Sigmoid colon (tissue), 6 donors: ENCODE measurements at regions not wholly inside any gene's neighbourhood (a gene's known extent, or its start where the extent isn't known, plus 50 kb on each side); places are given as distances from the start of the nearest gene placed in this dataset.

ENCODE experiments used
- DNase-seq: peaks from one replicate; pipeline ENCODE4 v3.0.0-alpha.2; 2019
- H3K27ac ChIP-seq, 4 donors: fragments of 200-600 bp; sonication (generic); one replicate each; pipeline ENCODE4 v1.5.1; 2016 to 2019; ENCODE audit warnings: mild to moderate bottlenecking in 1 of 4
- H3K27me3 ChIP-seq, 3 donors: fragments of 200-600 bp; sonication (generic); one replicate each; pipeline ENCODE4 v1.5.1; 2019; ENCODE audit warnings: mild to moderate bottlenecking in 1 of 3
- H3K36me3 ChIP-seq, 4 donors: fragments of 200-600 bp; sonication (generic); one replicate each; pipeline ENCODE4 v1.5.1; 2016 to 2019
- H3K4me1 ChIP-seq, 4 donors: fragments of 200-600 bp; sonication (generic); one replicate each; pipeline ENCODE4 v1.5.1; 2017 to 2019
- H3K4me3 ChIP-seq, 4 donors: fragments of 200-600 bp; sonication (generic); one replicate each; pipeline ENCODE4 v1.5.1; 2017 to 2019; ENCODE audit warnings: mild to moderate bottlenecking in 2 of 4, moderate library complexity in 1 of 4
- H3K9me3 ChIP-seq, 4 donors: fragments of 200-600 bp in 3 of 4; sonication (generic) in 3 of 4; one replicate each; pipeline versions ENCODE4 v1.5.1 to v1.6.1; 2013 to 2019
- EP300 ChIP-seq, 4 donors: sonication (generic); formaldehyde crosslinking; IDR thresholded peaks; one replicate each; pipeline ENCODE4 v1.6.1; 2017; ENCODE audit warnings: antibody characterized with exemption in 4 of 4
- POLR2A ChIP-seq, 2 donors: fragments of 450-650 bp; IDR thresholded peaks; one replicate each; pipeline ENCODE4 v1.6.1; 2016; ENCODE audit warnings: antibody characterized with exemption in 2 of 2, mild to moderate bottlenecking in 2 of 2, moderate library complexity in 2 of 2
- POLR2AphosphoS5 ChIP-seq, 4 donors: sonication (generic); formaldehyde crosslinking; IDR thresholded peaks; one replicate each; pipeline ENCODE4 v1.6.1; 2017; ENCODE audit warnings: antibody characterized with exemption in 4 of 4
- WGBS, 2 donors: extraction: QIAGEN DNeasy Blood & Tissue Kit; methylation state at CpG; one replicate each; pipeline ENCODE4 v1.1.7; 2013; 5-methylcytosine and 5-hydroxymethylcytosine counted together
- intact Hi-C: fragments of 100-400 bp; cut with DNase I; formaldehyde crosslinking; loops from one replicate; pipeline ENCODE4 v1.15.1; 2023
- TF ChIP-seq, protein P1 (sequence below), 4 experiments: fragments of 450-650 bp in 3 of 4; fragments of 200-600 bp in 1 of 4; IDR thresholded peaks; one replicate each; pipeline ENCODE4 v1.5.1; 2016 to 2019; ENCODE audit warnings: antibody characterized with exemption in 4 of 4, mild to moderate bottlenecking in 3 of 4, moderate library complexity in 2 of 4
- donor health status: healthy with polysubstance abuse.
- donor health status: healthy.

DNA sequence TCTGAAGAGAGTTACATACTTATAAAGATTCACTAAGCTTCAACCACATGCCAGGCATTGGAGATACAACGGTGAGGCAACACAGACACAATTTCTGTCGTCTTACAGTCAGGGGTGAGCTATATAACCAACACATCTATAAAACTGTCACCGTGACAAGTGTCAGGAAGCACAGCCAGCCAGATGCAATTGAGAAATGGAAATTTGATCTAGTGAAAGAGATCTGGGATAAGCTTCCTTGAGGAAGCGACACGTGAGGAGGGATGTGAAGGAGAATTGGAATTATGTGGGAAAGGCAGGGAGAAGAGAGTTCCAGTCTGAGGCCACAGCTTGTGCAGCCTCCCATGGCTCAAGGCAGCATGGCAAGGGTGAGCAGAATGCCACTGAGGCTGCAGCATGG, 50.9 kb upstream of the ZNF354B start:
- 32 to 48% methylated on average over 5 of the region's 5 CpGs for WGBS, 2 donors

DNA sequence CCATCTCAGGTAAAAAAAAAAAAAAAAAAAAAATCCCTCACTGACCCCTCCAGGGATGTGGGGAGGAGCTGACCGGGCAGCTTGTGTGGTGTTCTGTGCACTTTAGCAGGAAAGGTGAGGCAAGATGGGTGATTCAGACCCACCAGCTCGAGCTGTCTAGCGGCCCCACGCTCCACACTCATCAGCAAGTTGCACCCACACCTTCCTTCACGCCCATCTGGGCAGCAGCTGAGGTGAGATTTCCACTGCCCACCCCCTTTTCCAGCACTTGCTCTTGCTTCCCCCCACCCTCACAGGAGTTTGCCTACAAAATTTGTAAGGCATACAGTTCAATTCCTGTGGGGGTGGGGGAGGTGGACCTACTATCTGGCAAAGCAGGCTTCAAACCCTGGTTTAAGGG, 58.7 kb upstream of the ZNF354B start:
- WGBS, 2 donors: 69 to 77% methylated on average over 5 of the region's 5 CpGs
- Histone ChIP-seq H3K27ac (no peak overlapping the region), H3K36me3 (no peaks in the 10 kb centered on the region), H3K9me3 (no peaks in the 10 kb centered on the region), H3K27me3 (no peaks in the 10 kb centered on the region), H3K4me1 (no peaks in the 10 kb centered on the region), H3K4me3 (no peak overlapping the region)
- TF ChIP-seq POLR2A (IDR thresholded peaks at IDR 0.05) (no peak), EP300 (IDR thresholded peaks at IDR 0.05) (no peak), POLR2AphosphoS5 (IDR thresholded peaks at IDR 0.05) (no peak)
- TF ChIP-seq, protein P1, sequence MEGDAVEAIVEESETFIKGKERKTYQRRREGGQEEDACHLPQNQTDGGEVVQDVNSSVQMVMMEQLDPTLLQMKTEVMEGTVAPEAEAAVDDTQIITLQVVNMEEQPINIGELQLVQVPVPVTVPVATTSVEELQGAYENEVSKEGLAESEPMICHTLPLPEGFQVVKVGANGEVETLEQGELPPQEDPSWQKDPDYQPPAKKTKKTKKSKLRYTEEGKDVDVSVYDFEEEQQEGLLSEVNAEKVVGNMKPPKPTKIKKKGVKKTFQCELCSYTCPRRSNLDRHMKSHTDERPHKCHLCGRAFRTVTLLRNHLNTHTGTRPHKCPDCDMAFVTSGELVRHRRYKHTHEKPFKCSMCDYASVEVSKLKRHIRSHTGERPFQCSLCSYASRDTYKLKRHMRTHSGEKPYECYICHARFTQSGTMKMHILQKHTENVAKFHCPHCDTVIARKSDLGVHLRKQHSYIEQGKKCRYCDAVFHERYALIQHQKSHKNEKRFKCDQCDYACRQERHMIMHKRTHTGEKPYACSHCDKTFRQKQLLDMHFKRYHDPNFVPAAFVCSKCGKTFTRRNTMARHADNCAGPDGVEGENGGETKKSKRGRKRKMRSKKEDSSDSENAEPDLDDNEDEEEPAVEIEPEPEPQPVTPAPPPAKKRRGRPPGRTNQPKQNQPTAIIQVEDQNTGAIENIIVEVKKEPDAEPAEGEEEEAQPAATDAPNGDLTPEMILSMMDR (IDR thresholded peaks at IDR 0.05): no peak
- no peak for DNase-seq
- intact Hi-C loops: no loop called here

More for the DNA sequence above, 50.9 kb upstream of the ZNF354B start:
- Histone ChIP-seq H3K36me3 (no peaks in the 10 kb centered on the region), H3K27me3 (no peaks in the 10 kb centered on the region), H3K27ac (no peak overlapping the region), H3K4me3 (no peak overlapping the region), H3K9me3 (no peaks in the 10 kb centered on the region), H3K4me1 (no peaks in the 10 kb centered on the region)
- intact Hi-C loops: no loop called here
- no peak for DNase-seq
- TF ChIP-seq POLR2AphosphoS5 (IDR thresholded peaks at IDR 0.05) (no peak), POLR2A (IDR thresholded peaks at IDR 0.05) (no peak), EP300 (IDR thresholded peaks at IDR 0.05) (no peak)
- TF ChIP-seq, protein P1 (IDR thresholded peaks at IDR 0.05): no peak

DNA sequence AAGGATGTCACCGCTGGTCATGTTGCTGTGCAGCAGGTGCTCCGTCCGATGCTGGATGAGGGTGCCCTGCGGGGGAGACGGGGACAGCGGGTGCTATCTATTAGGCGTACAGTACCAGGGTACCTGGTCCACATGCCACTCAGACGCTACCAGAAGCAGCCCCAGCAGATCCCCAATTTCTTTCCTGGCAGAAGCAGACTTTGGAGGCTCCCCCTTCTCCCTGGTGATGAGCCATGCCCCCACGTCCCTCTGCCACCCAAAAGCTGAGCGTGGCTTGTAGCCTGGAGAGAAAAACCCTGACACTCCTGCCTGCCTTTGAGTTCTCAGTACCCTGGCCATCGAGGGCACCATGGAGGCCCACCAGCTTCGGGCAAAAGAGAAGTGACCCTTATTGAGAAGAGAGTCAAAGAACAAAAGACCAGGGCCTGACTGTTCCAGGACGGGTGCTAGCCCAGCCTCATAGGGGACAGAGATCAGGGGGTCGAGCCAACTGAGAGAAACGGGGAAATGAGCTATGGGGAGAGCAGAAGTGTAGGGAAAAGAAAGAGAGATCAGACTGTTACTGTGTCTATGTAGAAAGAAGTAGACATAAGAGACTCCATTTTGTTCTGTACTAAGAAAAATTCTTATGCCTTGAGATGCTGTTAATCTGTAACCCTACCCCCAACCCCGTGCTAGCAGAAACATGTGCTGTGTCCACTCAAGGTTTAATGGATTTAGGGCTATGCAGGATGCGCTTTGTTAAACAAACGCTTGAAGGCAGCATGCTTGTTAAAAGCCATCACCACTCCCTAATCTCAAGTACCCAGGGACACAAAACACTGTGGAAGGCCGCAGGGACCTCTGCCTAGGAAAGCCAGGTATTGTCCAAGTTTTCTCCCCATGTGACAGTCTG, 62.0 kb upstream of the ZNF354B start:
- no peak for TF ChIP-seq POLR2AphosphoS5 (IDR thresholded peaks at IDR 0.05)
- TF ChIP-seq, protein P1 (IDR thresholded peaks at IDR 0.05): no peak
- no peak for TF ChIP-seq POLR2A (IDR thresholded peaks at IDR 0.05)
- no peak for TF ChIP-seq EP300 (IDR thresholded peaks at IDR 0.05)
- Histone ChIP-seq H3K27ac (no peak overlapping the region), H3K36me3 (no peaks in the 10 kb centered on the region), H3K4me1 (no peaks in the 10 kb centered on the region), H3K27me3 (no peaks in the 10 kb centered on the region), H3K9me3 (no peaks in the 10 kb centered on the region), H3K4me3 (no peak overlapping the region)
- no peak for DNase-seq
- intact Hi-C loops: no loop called here
- 68 to 78% methylated on average over 19 of the region's 19 CpGs for WGBS, 2 donors

DNA sequence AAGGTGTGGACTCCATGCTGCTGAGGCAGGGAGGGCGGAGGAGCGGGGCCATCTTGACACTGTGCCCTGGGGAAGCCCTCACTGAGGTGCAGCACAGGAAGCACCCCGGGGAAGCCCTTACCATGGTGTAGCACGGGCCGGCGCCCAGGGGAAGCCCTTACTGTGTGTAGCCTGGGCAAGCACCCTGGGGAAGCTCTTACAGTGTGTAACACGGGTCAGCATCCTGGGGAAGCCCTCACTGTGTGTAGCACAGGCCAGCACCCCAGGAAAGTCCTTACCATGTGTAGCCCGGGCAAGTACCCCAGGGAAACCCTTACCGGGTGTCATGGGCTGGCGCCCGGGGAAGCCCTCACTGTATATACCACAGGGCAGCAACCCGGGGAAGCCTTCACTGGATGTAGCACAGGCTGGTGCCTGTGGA, 62.6 kb upstream of the ZNF354B start:
- H3K4me1 ChIP-seq: no peaks in the 10 kb centered on the region

More for the DNA sequence above, 62.6 kb upstream of the ZNF354B start:
- WGBS, 2 donors: 81% methylated on average over 12 of the region's 12 CpGs
- intact Hi-C loops: no loop called here
- Histone ChIP-seq H3K4me3 (no peak overlapping the region), H3K9me3 (no peaks in the 10 kb centered on the region), H3K36me3 (no peaks in the 10 kb centered on the region), H3K27me3 (no peaks in the 10 kb centered on the region), H3K27ac (no peak overlapping the region)
- no peak for TF ChIP-seq POLR2A (IDR thresholded peaks at IDR 0.05)
- TF ChIP-seq, protein P1 (IDR thresholded peaks at IDR 0.05): no peak
- TF ChIP-seq EP300 (IDR thresholded peaks at IDR 0.05): no peak
- no peak for TF ChIP-seq POLR2AphosphoS5 (IDR thresholded peaks at IDR 0.05)
- DNase-seq: no peak
